B cell (primary cell): ENCODE measurements at regions not wholly inside any gene's neighbourhood (a gene's known extent, or its start where the extent isn't known, plus 50 kb on each side); places are given as distances from the start of the nearest gene placed in this dataset.

Source experiments
- ATAC-seq: fragments of 200-7000 bp; cut with Tn5 transposase; one replicate; pipeline ENCODE4 v1.10.0; 2021; ENCODE audit warnings: low read depth, mild to moderate bottlenecking, moderate number of reproducible peaks, moderate library complexity
- CTCF ChIA-PET: fragments of 350-600 bp; sonication (Branson Sonifier 250); formaldehyde crosslinking; loops from one replicate; lab custom pipeline; 2021; ENCODE audit warnings: antibody characterized with exemption, inconsistent platforms; lab: Charles Lee
- POLR2A ChIA-PET: fragments of 350-600 bp; sonication (Branson Sonifier 250); formaldehyde crosslinking; loops from one replicate; lab custom pipeline; 2021; ENCODE audit warnings: antibody characterized with exemption; lab: Charles Lee
- DNase-seq: peaks from one replicate; pipeline ENCODE4 v3.0.0; 2013
- H2AFZ ChIP-seq: 2 replicates; pipeline ENCODE4 v1.6.1; 2012; ENCODE audit warnings: mild to moderate bottlenecking, low read depth, low read length; ENCODE audit not compliant: insufficient read depth, poor library complexity, severe bottlenecking
- H3K27ac ChIP-seq, 2 donors: 1 replicate in 1 of 2; 2 replicates in 1 of 2; pipeline ENCODE4 v1.5.1; 2012 to 2013; ENCODE audit warnings: low read length in 2 of 2, mild to moderate bottlenecking in 2 of 2, moderate library complexity in 1 of 2
- H3K27me3 ChIP-seq, 4 experiments: fragments of 200-600 bp in 1 of 4; sonication (generic) in 1 of 4; replicated peaks in 1 of 4; 1 replicate in 2 of 4; 2 replicates in 2 of 4; pipeline versions ENCODE4 v1.6.1 to v1.7.0; 2013 to 2016; ENCODE audit warnings: low read length in 3 of 4, mild to moderate bottlenecking in 2 of 4, mixed read lengths in 1 of 4, moderate library complexity in 1 of 4; ENCODE audit not compliant: insufficient read depth in 4 of 4, control insufficient read depth in 3 of 4; ENCODE audit errors: control extremely low read depth in 1 of 4
- H3K36me3 ChIP-seq, 2 experiments: replicated peaks in 1 of 2; 1 replicate in 1 of 2; 2 replicates in 1 of 2; pipeline versions ENCODE4 v1.6.1 to v1.7.1; 2013; ENCODE audit warnings: low read length in 1 of 2; ENCODE audit not compliant: insufficient read depth in 2 of 2, control insufficient read depth in 1 of 2; ENCODE audit errors: control extremely low read depth in 1 of 2, extremely low read depth in 1 of 2
- H3K4me1 ChIP-seq, 2 donors: fragments of 200-600 bp in 1 of 2; sonication (generic) in 1 of 2; 1 replicate in 1 of 2; 2 replicates in 1 of 2; pipeline versions ENCODE4 v1.5.1 to v1.6.1; 2013 to 2017; ENCODE audit warnings: low read length in 2 of 2; ENCODE audit not compliant: control insufficient read depth in 2 of 2, insufficient read depth in 2 of 2
- H3K4me2 ChIP-seq: replicated peaks from 2 replicates; pipeline ENCODE3; 2012; ENCODE audit warnings: mild to moderate bottlenecking, low read depth, low read length; ENCODE audit not compliant: poor library complexity, severe bottlenecking
- H3K4me3 ChIP-seq, 5 experiments: fragments of 200-600 bp in 1 of 5; sonication (generic) in 1 of 5; 1 replicate in 3 of 5; 2 replicates in 2 of 5; pipeline versions ENCODE4 v1.5.1 to v1.7.0; 2011 to 2016; ENCODE audit warnings: low read length in 4 of 5, mild to moderate bottlenecking in 4 of 5, low read depth in 2 of 5, control low read depth in 1 of 5, moderate library complexity in 1 of 5; ENCODE audit not compliant: insufficient read depth in 1 of 5; ENCODE audit errors: control extremely low read depth in 1 of 5, extremely low read depth in 1 of 5
- H3K79me2 ChIP-seq: fragments of 200-600 bp; sonication (generic); one replicate; pipeline ENCODE4 v1.6.0; 2016; ENCODE audit warnings: low read length; ENCODE audit not compliant: control insufficient read depth, insufficient read depth
- H3K9ac ChIP-seq: fragments of 200-600 bp; sonication (generic); 2 replicates; pipeline ENCODE4 v1.6.1; 2017; ENCODE audit warnings: mild to moderate bottlenecking, low read length, moderate library complexity
- H3K9me3 ChIP-seq, 3 donors: one replicate each; pipeline versions ENCODE4 v1.6.1 to v1.7.1; 2013; ENCODE audit warnings: low read length in 2 of 3; ENCODE audit not compliant: control insufficient read depth in 2 of 3, insufficient read depth in 1 of 3; ENCODE audit errors: control extremely low read depth in 1 of 3
- H4K20me1 ChIP-seq: 2 replicates; pipeline ENCODE4 v1.6.0; 2012; ENCODE audit warnings: mild to moderate bottlenecking, low read length; ENCODE audit not compliant: insufficient read depth, control insufficient read depth, poor library complexity, severe bottlenecking
- H3K27ac Mint-ChIP-seq: one replicate; pipeline ENCODE4 v1.8.0; 2021; ENCODE audit warnings: mixed read lengths
- H3K27me3 Mint-ChIP-seq: one replicate; pipeline ENCODE4 v1.8.0; 2021; ENCODE audit warnings: mixed read lengths
- H3K4me1 Mint-ChIP-seq: one replicate; pipeline ENCODE4 v1.8.0; 2021; ENCODE audit warnings: mixed read lengths
- H3K4me3 Mint-ChIP-seq: one replicate; pipeline ENCODE4 v1.8.0; 2021; ENCODE audit warnings: mixed read lengths
- H3K9me3 Mint-ChIP-seq: one replicate; pipeline ENCODE4 v1.8.0; 2022; ENCODE audit warnings: mixed read lengths; ENCODE audit not compliant: insufficient read depth
- CTCF ChIP-seq: fragments of 200-600 bp; IDR thresholded peaks from one replicate; pipeline ENCODE4 v1.8.0; 2022; ENCODE audit warnings: antibody characterized with exemption, mild to moderate bottlenecking
- EZH2 ChIP-seq: IDR thresholded peaks from 2 replicates; pipeline ENCODE4 v1.6.1; 2012; ENCODE audit warnings: borderline replicate concordance, low read depth, mild to moderate bottlenecking, moderate library complexity, low read length; ENCODE audit not compliant: insufficient read depth, poor library complexity, severe bottlenecking
- intact Hi-C: fragments of 100-400 bp; cut with micrococcal nuclease; formaldehyde crosslinking; loops from one replicate; pipeline ENCODE4 v1.10.0; 2022

DNA sequence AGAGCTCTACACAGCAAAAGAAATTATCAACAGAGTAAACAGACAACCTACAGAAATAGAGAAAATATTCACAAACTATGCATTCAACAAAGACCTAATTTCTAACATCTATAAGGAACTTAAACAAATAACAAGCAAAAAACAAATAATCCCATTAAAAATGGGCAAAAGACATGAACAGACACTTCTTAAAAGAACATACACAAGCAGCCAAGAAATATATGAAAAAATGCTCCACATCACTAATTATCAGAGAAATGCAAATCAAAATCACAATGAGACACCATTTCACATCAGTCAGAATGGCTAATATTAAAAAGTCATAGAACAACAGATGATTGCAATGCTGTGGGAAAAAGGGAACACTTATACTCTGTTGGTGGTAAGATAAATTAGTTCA, 100.7 kb upstream of the LGR5 start:
- DNase-seq (no peak), ATAC-seq (no peak)
- Mint-ChIP-seq H3K27ac (no peak overlapping the region), H3K9me3 (peaks cover 4% of the 10 kb centered on the region), H3K27me3 (no peaks in the 10 kb centered on the region), H3K4me1 (no peaks in the 10 kb centered on the region), H3K4me3 (no peak overlapping the region)
- CTCF ChIA-PET, result no interaction called here
- intact Hi-C loops, result no loop called here
- no peaks in the 10 kb centered on the region for H3K27me3 ChIP-seq
- TF ChIP-seq CTCF, result no peak
- no peak for TF ChIP-seq EZH2
- no peaks in the 10 kb centered on the region for H3K4me1 ChIP-seq
- no peak overlapping the region for H3K4me3 ChIP-seq
- H3K27ac ChIP-seq, result no peak overlapping the region
- H3K9ac ChIP-seq, result no peak overlapping the region
- H2AFZ ChIP-seq, result no peak overlapping the region
- no peaks in the 10 kb centered on the region for H3K36me3 ChIP-seq
- H3K4me2 ChIP-seq, result no peak overlapping the region
- H3K9me3 ChIP-seq, result peaks cover 0 to 3% (median 0%) of the 10 kb centered on the region in 3 donors
- POLR2A ChIA-PET, result no interaction called here
- no peaks in the 10 kb centered on the region for H4K20me1 ChIP-seq
- no peaks in the 10 kb centered on the region for H3K79me2 ChIP-seq

- TF ChIP-seq EZH2 (no peak), CTCF (no peak)
- Histone ChIP-seq H3K9ac (no peak overlapping the region), H3K4me1 (no peaks in the 10 kb centered on the region), H3K4me3 (no peak overlapping the region), H3K36me3 (no peaks in the 10 kb centered on the region), H3K79me2 (no peaks in the 10 kb centered on the region), H2AFZ (no peak overlapping the region), H4K20me1 (no peaks in the 10 kb centered on the region), H3K4me2 (no peak overlapping the region), H3K27ac (no peak overlapping the region), H3K27me3 (no peaks in the 10 kb centered on the region), H3K9me3 (no peaks in the 10 kb centered on the region)
- Mint-ChIP-seq H3K9me3 (peaks cover 4% of the 10 kb centered on the region), H3K4me1 (no peaks in the 10 kb centered on the region), H3K27ac (no peak overlapping the region), H3K4me3 (no peak overlapping the region), H3K27me3 (no peaks in the 10 kb centered on the region)
- ATAC-seq (no peak), DNase-seq (no peak)
- ChIA-PET POLR2A (no interaction called here), CTCF (no interaction called here)
- intact Hi-C loops, result no loop called here
These were observed 103.7 kb upstream of the LGR5 start for GRCh38 chr12:71335963-71336257.
